ENCODE measurements at regions not wholly inside any gene's neighbourhood (a gene's known extent, or its start where the extent isn't known, plus 50 kb on each side); places are given as distances from the start of the nearest gene placed in this dataset.
"Not testable (repeated sequence)": the region's sequence is repeated elsewhere in the genome, so short reads cannot be mapped to it uniquely, and the experiment has no call there.

- peak overlapping the region; percentile 26 to 42 for H3K4me3 ChIP-seq (ENCODE audit: low read depth in 1 of 2, low read length in 1 of 2)
- TF ChIP-seq, protein P1, sequence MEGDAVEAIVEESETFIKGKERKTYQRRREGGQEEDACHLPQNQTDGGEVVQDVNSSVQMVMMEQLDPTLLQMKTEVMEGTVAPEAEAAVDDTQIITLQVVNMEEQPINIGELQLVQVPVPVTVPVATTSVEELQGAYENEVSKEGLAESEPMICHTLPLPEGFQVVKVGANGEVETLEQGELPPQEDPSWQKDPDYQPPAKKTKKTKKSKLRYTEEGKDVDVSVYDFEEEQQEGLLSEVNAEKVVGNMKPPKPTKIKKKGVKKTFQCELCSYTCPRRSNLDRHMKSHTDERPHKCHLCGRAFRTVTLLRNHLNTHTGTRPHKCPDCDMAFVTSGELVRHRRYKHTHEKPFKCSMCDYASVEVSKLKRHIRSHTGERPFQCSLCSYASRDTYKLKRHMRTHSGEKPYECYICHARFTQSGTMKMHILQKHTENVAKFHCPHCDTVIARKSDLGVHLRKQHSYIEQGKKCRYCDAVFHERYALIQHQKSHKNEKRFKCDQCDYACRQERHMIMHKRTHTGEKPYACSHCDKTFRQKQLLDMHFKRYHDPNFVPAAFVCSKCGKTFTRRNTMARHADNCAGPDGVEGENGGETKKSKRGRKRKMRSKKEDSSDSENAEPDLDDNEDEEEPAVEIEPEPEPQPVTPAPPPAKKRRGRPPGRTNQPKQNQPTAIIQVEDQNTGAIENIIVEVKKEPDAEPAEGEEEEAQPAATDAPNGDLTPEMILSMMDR (IDR thresholded peaks at IDR 0.05): no peak
- no peaks in the 10 kb centered on the region for H3K36me3 ChIP-seq
- H3K27ac ChIP-seq: no peak overlapping the region
- H3K27me3 ChIP-seq: peaks cover 66% of the 10 kb centered on the region
- no peaks in the 10 kb centered on the region for H3K9me3 ChIP-seq
- H3K4me1 ChIP-seq (ENCODE audit: control insufficient read depth in 1 of 2, insufficient read depth in 1 of 2, low read depth in 1 of 2, low read length in 1 of 2): peaks cover 7 to 16% of the 10 kb centered on the region in 2 experiments
These were observed 57.2 kb upstream of the ECHDC3 start for GRCh38 chr10:11684717-11685645.

- H3K36me3 ChIP-seq; H3K9me3 ChIP-seq; H3K4me3 ChIP-seq (ENCODE audit: low read depth in 1 of 2, low read length in 1 of 2); H3K27ac ChIP-seq: not testable (repeated sequence)
- Histone ChIP-seq H3K4me1 (ENCODE audit: control insufficient read depth in 1 of 2, insufficient read depth in 1 of 2, low read depth in 1 of 2, low read length in 1 of 2) (peaks cover 7 to 18% of the 10 kb centered on the region in 2 experiments), H3K27me3 (peaks cover 73% of the 10 kb centered on the region)
These were observed 57.9 kb upstream of the ECHDC3 start for GRCh38 chr10:11684341-11684716.

DNA sequence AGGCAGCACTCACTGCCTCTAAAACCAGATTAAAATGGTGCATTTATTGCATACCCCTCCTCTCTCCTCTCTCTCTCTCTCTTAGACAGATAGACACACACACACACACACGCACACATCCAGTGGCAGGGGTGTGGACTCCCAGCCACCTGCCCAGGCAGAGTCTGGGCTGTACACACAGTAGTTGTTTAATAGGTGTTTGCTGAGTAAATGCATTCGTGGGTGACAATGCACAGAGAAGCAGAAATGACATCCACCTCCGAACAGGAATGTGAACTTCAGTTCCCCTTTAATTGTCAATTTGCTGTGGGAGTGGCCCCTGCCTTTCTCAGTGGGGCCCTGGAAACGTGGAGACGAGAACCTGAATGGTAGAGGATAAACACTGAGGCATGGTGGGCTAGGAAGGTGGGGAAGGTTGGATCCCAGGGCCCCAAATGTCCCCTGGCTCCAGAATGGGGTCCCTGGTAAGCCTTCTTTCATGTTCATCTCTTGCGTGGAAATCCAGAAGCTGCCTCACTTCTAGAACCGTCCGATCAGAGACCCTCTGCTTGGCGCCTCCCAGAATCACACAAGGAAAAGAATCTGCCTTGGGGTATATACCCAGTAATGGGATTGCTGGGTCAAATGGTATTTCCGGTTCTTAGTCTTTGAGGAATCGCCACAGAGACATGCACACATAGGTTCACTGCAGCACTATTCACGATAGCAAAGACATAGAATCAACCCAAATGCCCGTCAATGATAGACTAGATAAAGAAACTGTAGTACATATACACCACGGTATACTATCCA, 58.5 kb upstream of the ECHDC3 start:
- H3K36me3 ChIP-seq: no peaks in the 10 kb centered on the region
- no peak overlapping the region for H3K4me3 ChIP-seq (ENCODE audit: low read depth in 1 of 2, low read length in 1 of 2)
- no peaks in the 10 kb centered on the region for H3K9me3 ChIP-seq
- peaks cover 79% of the 10 kb centered on the region for H3K27me3 ChIP-seq
- H3K4me1 ChIP-seq (ENCODE audit: control insufficient read depth in 1 of 2, insufficient read depth in 1 of 2, low read depth in 1 of 2, low read length in 1 of 2): peaks cover 7 to 18% of the 10 kb centered on the region in 2 experiments
- TF ChIP-seq, protein P1 (IDR thresholded peaks at IDR 0.05): no peak
- H3K27ac ChIP-seq: no peak overlapping the region

DNA sequence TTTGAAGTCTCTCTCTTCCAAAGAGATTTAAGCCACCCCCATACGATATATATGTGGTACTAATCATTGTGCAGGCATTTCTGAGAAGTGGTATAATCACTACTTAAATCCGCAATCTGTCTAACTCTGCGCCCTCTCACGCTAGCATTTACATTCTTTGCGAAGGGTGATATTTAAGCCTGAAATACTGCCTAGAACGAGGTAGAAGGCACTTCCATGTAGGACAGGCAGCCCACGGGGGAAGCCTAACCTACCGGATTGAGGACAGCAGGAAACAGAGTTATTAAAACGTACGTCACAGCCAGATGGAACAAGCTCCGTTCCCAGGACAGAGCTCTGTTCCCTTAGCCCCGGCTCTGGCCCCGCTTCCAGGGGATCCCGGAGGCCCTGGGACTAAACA, 59.3 kb upstream of the ECHDC3 start:
- Histone ChIP-seq H3K36me3 (no peaks in the 10 kb centered on the region), H3K27ac (no peak overlapping the region), H3K4me3 (ENCODE audit: low read depth in 1 of 2, low read length in 1 of 2) (no peak overlapping the region), H3K27me3 (peaks cover 88% of the 10 kb centered on the region), H3K4me1 (ENCODE audit: control insufficient read depth in 1 of 2, insufficient read depth in 1 of 2, low read depth in 1 of 2, low read length in 1 of 2) (peaks cover 7 to 18% of the 10 kb centered on the region in 2 experiments), H3K9me3 (no peaks in the 10 kb centered on the region)
- TF ChIP-seq, protein P1 (IDR thresholded peaks at IDR 0.05): no peak

DNA sequence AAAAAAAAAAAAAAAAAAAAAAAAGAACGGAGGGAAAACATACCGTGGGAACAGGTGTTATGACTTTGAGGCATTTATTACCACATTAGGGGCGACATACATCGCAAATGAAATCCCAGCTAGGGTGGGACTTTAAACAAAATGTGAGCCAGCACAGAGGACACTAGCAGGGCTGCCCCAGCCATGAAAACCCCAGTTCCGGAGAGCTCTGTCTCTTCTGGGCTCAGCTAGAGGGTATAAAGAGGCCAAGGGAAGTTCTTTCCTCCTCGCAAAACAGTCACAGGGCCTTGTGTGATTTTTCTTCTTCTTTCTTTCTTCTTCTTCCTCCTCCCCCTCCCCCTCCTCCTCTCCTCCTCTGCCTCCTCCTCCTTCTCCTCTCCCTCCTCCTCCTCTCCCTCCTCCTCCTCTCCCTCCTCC, 59.9 kb upstream of the ECHDC3 start:
- Histone ChIP-seq H3K4me1 (ENCODE audit: control insufficient read depth in 1 of 2, insufficient read depth in 1 of 2, low read depth in 1 of 2, low read length in 1 of 2) (peaks cover 7 to 18% of the 10 kb centered on the region in 2 experiments), H3K27ac (no peak overlapping the region), H3K4me3 (ENCODE audit: low read depth in 1 of 2, low read length in 1 of 2) (no peak overlapping the region), H3K9me3 (no peaks in the 10 kb centered on the region), H3K36me3 (no peaks in the 10 kb centered on the region), H3K27me3 (peaks cover 94% of the 10 kb centered on the region)
- TF ChIP-seq, protein P1 (IDR thresholded peaks at IDR 0.05): no peak
